Motor neuron (in vitro differentiated cells): ENCODE measurements at regions not wholly inside any gene's neighbourhood (a gene's known extent, or its start where the extent isn't known, plus 50 kb on each side); places are given as distances from the start of the nearest gene placed in this dataset.

ENCODE experiments used
- ATAC-seq, 8 experiments: fragments of 200-7000 bp; cut with Tn5 transposase; replicated peaks in 6 of 8; 2 replicates each; pipeline ENCODE4 v1.8.0; 2021; ENCODE audit warnings: mild to moderate bottlenecking in 8 of 8, moderate library complexity in 8 of 8
- H3K27ac ChIP-seq, 2 donors: fragments of 250-450 bp; sonication (Bioruptor Pico); 2 replicates each; pipeline ENCODE4 v1.9.0; 2021; ENCODE audit warnings: antibody characterized with exemption in 2 of 2, mild to moderate bottlenecking in 2 of 2, moderate library complexity in 1 of 2
- H3K4me1 ChIP-seq, 2 donors: fragments of 250-450 bp; sonication (Bioruptor Pico); replicated peaks in 1 of 2; 2 replicates each; pipeline ENCODE4 v1.6.1; 2021; ENCODE audit warnings: antibody characterized with exemption in 2 of 2, mild to moderate bottlenecking in 2 of 2, moderate library complexity in 1 of 2
- H3K4me3 ChIP-seq, 5 donors: fragments of 250-450 bp; sonication (Bioruptor Pico); 2 replicates each; pipeline ENCODE4 v1.9.0; 2021; ENCODE audit warnings: antibody characterized with exemption in 5 of 5, mild to moderate bottlenecking in 5 of 5, moderate library complexity in 4 of 5
- WGBS, 10 experiments: fragments of 450-650 bp; shearing (Covaris generic); methylation state at CpG; one replicate each; pipeline ENCODE4 v1.0.0; 2022; 5-methylcytosine and 5-hydroxymethylcytosine counted together
- in situ Hi-C, 9 experiments: fragments of 400-800 bp; cut with MboI; loops; one replicate each; pipeline ENCODE4 v1.15.0; 2021; ENCODE audit warnings: low sequenced_read_pairs in 9 of 9, low pct_unique_long_range_greater_than_20kb in 2 of 9; ENCODE audit not compliant: unreplicated experiment in 9 of 9

DNA sequence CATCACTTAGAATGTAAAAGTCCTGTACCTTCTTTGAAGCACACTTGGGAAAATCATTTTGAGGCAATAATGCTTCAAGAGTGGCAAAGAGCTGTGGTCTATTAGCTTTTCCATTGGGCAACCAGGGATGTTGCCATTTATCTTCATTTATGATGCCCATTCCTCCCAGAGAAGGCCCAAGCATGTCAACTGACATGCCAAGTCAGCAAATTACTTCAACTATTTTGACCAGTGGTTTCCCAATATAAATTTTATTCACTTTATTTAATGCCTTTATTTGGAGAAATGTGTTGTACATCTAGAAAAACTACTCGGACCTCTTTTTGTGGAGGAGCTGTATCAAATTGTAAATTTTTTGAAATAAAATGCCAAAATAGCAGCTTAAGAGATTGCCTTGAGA lies 164.1 kb upstream of the PCSK2 start:
- in situ Hi-C loops, result no loop called here
- Histone ChIP-seq H3K4me3 (no peak overlapping the region), H3K4me1 (peaks cover 0 to 3% of the 10 kb centered on the region in 2 donors), H3K27ac (no peak overlapping the region)
- no peak for ATAC-seq
- WGBS, 10 experiments, result 0 to 71% (median 20%) methylated on average over 1 of the region's 1 CpG; no CpG with 5 or more reads in 3 of the 10 experiments

DNA sequence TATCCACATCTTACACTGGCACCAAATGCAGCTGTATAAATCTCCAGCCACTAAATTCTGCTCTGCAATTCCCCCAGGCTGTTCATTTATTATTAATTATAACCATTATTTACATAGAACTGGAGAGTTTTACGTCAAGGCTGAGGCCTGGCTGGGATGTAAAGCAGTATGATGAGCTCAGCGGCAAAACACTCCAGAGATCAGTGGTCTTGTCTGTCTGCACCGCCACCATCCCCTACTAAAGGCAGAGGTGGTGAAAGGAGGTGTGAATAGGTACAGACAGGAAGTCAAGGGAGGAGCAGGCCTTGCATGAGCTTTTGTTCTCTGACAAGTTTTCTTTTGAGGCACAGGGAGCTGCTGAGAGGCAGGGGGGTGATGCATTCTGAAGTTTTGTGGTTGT lies 159.9 kb upstream of the PCSK2 start:
- no peak overlapping the region for H3K4me3 ChIP-seq
- in situ Hi-C loops, result no loop called here
- ATAC-seq, result peak in 2 of 8 experiments; percentile 44 to 63
- WGBS, 10 experiments, result 0 to 51% (median 29%) methylated on average over 1 to 3 of the region's 3 CpGs; no CpG with 5 or more reads in 4 of the 10 experiments
- no peak overlapping the region for H3K27ac ChIP-seq
- peaks cover 0 to 3% of the 10 kb centered on the region in 2 donors for H3K4me1 ChIP-seq

DNA sequence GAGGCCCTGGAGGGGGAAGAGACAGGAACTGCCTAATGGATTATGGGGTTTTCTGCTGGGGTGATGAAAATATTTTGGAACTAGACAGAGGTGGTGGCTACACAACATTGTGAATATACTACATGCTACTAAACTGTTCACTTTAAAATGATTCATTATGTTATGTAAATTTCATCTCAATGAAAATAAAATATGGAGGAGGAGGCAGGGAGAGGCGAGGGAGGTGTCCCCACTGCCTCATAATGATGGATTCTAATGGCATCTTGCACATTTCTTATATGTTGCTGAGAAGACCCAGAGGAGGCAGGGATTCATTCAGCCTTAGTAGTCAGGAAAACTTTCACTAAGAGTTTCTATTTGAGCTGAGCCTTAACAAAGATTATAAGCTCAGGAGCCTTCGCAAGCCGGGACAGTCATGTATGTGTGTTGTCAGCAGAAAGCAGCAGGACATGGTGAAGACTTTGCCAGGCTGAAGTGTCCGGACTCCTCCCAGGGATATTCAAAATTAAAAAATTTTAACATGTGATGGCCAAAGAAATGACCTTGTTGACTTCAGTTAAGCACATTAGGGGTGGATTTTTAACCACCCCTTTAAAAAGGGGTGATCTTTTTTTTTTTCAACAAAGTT lies 158.6 kb upstream of the PCSK2 start:
- in situ Hi-C loops, result no loop called here
- WGBS, 10 experiments, result 33 to 100% (median 82%) methylated on average over 1 to 4 of the region's 4 CpGs; no CpG with 5 or more reads in 2 of the 10 experiments
- Histone ChIP-seq H3K4me1 (peaks cover 0 to 3% of the 10 kb centered on the region in 2 donors), H3K4me3 (no peak overlapping the region), H3K27ac (no peak overlapping the region)
- ATAC-seq, result peak in 2 of 8 experiments; percentile 73 to 90

DNA sequence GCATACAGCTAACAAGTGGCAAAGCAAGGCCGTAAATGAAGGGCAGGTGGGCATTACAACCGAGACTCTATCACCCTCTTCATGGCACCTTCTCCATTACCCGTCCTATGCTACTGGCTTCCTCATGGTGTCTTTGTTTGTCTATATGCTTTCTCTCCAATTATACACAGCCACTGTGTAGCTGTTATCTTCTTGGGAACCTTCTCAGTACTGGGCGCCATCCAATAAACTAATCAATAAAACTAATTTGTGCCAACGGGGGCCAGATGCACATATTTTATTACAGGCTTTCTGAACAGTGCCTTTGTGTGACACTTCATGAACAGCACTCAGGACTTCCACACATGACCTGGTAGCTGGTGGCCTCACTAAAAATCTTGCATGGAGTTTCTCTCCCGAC lies 149.8 kb upstream of the PCSK2 start:
- in situ Hi-C loops, result no loop called here
- no peak overlapping the region for H3K4me3 ChIP-seq
- ATAC-seq, result no peak
- H3K27ac ChIP-seq, result no peak overlapping the region
- WGBS, 10 experiments, result 19 to 100% (median 67%) methylated on average over 1 to 6 of the region's 6 CpGs; no CpG with 5 or more reads in 1 of the 10 experiments
- no peaks in the 10 kb centered on the region for H3K4me1 ChIP-seq

DNA sequence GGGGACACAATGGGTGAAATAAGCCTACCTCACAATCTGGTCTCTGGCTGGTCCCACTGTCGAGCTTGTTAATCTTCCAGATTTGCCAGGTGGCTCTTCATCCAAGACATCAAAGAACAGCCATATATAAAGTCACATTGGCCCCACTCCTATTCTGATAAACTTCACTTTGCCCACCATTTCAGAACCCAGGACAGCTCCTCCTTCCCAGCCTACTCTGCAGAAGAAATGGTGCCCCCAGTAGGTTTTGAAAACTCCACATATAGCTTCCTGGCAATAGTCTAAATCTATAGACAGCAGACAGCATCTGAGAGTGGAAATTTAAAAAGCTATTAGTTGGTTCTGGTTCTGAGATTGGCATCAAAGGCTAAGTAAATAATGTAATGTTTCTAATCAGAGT lies 143.1 kb upstream of the PCSK2 start:
- no peak for ATAC-seq
- WGBS, 10 experiments, result 0 to 40% (median 29%) methylated on average over 1 of the region's 1 CpG; no CpG with 5 or more reads in 7 of the 10 experiments
- in situ Hi-C loops, result no loop called here
- Histone ChIP-seq H3K4me3 (no peak overlapping the region), H3K4me1 (no peaks in the 10 kb centered on the region), H3K27ac (no peak overlapping the region)

DNA sequence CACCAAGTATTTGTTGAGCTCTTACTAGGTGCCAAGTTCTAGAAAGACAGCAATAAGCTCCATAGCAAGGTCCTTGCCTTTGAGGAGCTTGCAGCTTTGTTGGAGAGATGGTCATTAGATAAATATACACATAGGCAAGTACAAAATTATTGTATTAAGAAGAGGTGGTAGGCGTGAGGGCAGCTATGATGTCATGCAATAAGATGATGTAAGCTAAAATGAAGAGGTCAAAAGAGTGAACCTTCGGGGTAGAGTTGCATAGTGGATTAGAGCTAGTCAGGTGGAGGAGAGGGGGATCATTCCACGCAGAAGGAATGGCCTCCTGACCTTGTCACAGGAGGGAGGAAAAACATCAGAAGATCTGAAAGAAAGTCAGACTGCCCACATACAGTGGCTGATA lies 141.9 kb upstream of the PCSK2 start:
- H3K27ac ChIP-seq, result no peak overlapping the region
- in situ Hi-C loops, result no loop called here
- H3K4me3 ChIP-seq, result no peak overlapping the region
- 0 to 63% (median 41%) methylated on average over 1 to 3 of the region's 3 CpGs for whole genome bisulfite sequencing, 10 experiments
- no peaks in the 10 kb centered on the region for H3K4me1 ChIP-seq
- ATAC-seq, result no peak

DNA sequence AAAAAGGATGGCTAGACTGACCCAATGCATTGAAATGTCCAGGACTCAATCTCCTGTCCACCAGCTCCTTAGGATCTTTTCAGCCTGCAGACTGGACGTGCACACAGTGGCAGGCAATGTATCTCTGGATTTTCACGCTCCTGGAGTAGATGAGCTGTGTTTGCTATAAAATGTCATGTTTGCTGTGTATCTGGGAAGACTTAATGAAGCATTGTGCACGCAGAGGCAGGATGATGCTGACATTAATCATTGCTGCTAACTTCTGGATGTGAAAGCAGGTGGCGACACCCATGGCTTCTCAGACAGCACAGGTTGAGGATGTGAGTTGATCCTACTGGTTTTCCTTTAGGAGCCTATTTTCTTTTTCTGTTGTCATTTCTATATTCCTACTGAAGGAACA lies 133.1 kb upstream of the PCSK2 start:
- Histone ChIP-seq H3K4me3 (no peak overlapping the region), H3K4me1 (no peaks in the 10 kb centered on the region), H3K27ac (no peak overlapping the region)
- in situ Hi-C loops, result no loop called here
- ATAC-seq, result peak in 4 of 8 experiments; percentile 56 to 70 (median 62)
- 13 to 67% (median 56%) methylated on average over 1 to 4 of the region's 4 CpGs; no CpG with 5 or more reads in 4 of the 10 experiments for WGBS, 10 experiments

DNA sequence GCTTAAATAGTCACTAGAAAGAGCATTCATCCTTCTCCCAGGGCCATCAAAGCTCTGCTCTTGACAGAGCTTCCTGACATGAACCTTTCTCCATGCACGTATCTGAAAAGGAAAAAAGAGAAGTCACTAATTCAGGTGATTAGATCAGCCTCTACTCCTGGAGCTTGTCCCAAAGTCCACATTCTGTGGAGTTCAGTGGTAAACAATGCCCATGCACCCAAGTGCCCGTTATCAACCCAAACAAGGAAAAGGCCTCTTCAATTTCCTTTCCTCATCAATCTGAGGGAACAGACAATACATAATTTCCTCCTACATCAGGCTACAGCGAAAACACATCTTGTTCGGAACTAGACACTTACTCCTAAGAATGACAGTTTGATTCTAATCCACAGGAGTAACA lies 129.2 kb upstream of the PCSK2 start:
- H3K4me1 ChIP-seq, result no peaks in the 10 kb centered on the region
- in situ Hi-C loops, result no loop called here
- 0 to 95% (median 61%) methylated on average over 1 to 3 of the region's 4 CpGs; no CpG with 5 or more reads in 4 of the 10 experiments for WGBS, 10 experiments
- no peak for ATAC-seq
- H3K4me3 ChIP-seq, result no peak overlapping the region
- H3K27ac ChIP-seq, result no peak overlapping the region

DNA sequence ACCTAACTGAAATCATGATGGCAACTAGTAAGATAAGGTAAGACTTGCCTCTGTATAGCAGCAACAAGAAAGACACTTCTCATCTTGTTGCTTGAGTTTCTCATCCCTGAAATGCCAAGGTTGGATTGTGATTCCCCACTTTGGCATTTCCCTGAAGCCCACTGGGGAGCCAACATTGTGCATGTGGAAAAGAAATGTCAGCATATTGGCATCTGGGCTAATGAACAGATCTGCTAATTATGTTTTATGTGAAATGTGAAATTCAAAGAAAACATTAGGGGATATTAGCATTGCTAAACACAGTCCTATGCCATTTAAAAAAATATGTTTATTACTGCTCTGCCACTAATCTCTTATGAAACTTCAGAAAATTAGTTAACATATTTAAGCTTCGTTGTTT lies 126.3 kb upstream of the PCSK2 start:
- in situ Hi-C loops, result no loop called here
- peak in 1 of 8 experiments; percentile 40 for ATAC-seq
- WGBS, 10 experiments, result 0 to 100% (median 67%) methylated on average over 1 of the region's 1 CpG; no CpG with 5 or more reads in 3 of the 10 experiments

DNA sequence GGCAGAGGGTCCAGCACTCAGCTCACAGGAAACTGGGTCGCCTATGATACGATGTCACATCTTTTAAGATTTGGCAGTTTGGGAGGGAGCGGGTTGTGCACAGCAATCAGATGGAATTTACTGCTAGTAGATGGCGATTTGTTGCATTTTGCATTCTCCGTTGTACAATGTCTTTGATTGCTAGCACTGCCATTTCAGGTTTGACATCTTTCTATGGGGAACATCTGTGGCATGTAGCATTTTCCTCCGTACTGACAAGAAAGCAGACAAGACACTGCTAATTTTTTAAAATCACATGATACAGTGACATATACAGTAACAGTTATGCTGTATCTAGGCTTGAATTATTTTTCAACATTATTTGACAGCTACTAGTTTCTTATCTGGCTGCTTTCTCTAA lies 119.7 kb upstream of the PCSK2 start:
- 16 to 96% (median 78%) methylated on average over 1 to 6 of the region's 6 CpGs; no CpG with 5 or more reads in 1 of the 10 experiments for WGBS, 10 experiments
- no peak for ATAC-seq
- H3K4me3 ChIP-seq, result no peak overlapping the region
- no peak overlapping the region for H3K27ac ChIP-seq
- no peaks in the 10 kb centered on the region for H3K4me1 ChIP-seq
- in situ Hi-C loops, result no loop called here

More for the DNA sequence above, 126.3 kb upstream of the PCSK2 start:
- no peak overlapping the region for H3K27ac ChIP-seq
- H3K4me1 ChIP-seq, result no peaks in the 10 kb centered on the region
- H3K4me3 ChIP-seq, result no peak overlapping the region

DNA sequence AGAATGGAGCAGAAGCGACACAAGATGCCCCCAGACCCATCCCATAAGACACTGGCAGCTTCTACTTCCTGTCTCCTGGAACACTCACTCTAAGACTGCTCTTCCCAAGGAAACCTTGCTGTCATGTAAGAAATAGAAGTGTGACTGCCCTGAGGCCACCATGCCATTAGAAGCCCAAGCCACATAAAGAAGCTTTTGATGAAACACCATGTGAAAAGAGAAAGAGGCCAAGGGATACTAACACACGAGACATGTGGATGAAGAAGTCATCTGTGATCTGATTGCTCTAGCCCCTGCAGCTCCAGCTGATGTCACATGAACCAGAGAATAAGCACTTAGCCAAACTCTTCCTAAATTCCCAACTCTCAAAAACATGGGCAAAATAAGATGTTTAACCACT lies 117.9 kb upstream of the PCSK2 start:
- no peak for ATAC-seq
- Histone ChIP-seq H3K4me1 (no peaks in the 10 kb centered on the region), H3K27ac (no peak overlapping the region), H3K4me3 (no peak overlapping the region)
- WGBS, 10 experiments, result 0 to 80% (median 40%) methylated on average over 1 to 2 of the region's 2 CpGs; no CpG with 5 or more reads in 5 of the 10 experiments
- in situ Hi-C loops, result no loop called here

DNA sequence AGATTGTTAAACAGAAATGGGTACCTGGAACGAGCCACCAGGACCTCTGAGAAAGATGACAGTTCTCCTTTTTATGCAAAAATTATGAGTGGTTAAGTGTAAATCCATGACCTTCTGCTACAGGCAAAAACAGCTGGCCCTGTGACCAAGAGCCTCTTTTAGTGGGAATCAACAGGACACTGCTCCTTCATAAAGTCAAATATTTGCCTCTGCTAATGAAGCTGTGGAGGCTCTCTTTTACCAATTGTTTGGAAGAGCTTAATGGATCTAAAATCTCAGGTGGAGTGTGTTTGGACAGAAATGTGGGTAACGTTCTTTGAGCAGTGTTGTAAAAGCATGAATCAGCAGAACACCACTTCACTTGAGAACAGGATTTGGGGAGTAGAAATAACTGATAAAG lies 117.5 kb upstream of the PCSK2 start:
- no peaks in the 10 kb centered on the region for H3K4me1 ChIP-seq
- ATAC-seq, result no peak
- 0 to 100% (median 58%) methylated on average over 1 to 2 of the region's 2 CpGs; no CpG with 5 or more reads in 1 of the 10 experiments for WGBS, 10 experiments
- in situ Hi-C loops, result no loop called here
- no peak overlapping the region for H3K4me3 ChIP-seq
- no peak overlapping the region for H3K27ac ChIP-seq

DNA sequence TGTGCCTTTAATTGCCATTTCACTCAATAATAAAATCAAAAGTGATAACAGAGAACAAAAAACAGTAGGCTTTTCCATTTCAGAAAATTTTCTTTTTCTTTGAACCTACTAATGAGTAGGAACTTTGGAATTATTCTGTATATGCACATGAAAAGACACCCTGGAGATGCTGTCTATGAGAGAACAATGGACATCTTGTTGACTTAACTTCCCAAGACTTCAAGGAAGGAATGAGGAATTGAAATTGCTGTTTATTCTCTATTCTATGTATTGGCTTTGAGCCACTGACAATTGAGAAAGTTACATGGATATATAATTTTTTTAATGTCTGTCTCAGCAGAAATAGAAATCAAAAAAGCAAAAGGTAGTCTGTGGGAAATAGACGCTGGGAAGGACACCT lies 98.6 kb upstream of the PCSK2 start:
- Histone ChIP-seq H3K27ac (no peak overlapping the region), H3K4me3 (no peak overlapping the region), H3K4me1 (no peaks in the 10 kb centered on the region)
- ATAC-seq, result no peak
- WGBS, 10 experiments, result 0 to 80% (median 56%) methylated on average over 1 of the region's 1 CpG; no CpG with 5 or more reads in 3 of the 10 experiments
- in situ Hi-C loops, result no loop called here

DNA sequence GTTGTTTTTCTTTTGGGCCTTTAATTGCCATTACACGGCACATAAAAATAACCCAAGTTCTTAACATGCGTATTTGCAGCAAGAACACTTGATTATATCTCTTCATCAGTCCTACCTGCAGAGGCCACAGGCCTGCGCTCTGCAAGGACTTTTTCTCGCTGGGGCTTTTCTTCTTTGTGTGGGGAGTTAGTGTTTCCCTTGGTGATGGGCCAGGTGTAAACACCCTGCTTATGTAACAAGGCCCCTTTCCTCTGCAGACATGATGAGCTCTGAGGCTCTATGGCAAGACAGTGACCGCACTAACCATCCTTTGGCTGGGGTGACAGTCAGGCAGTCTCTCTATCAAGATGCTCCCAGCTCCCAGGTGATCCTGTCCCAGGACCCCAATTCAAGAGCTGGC lies 97.8 kb upstream of the PCSK2 start:
- H3K27ac ChIP-seq, result no peak overlapping the region
- no peak for ATAC-seq
- H3K4me3 ChIP-seq, result no peak overlapping the region
- in situ Hi-C loops, result no loop called here
- no peaks in the 10 kb centered on the region for H3K4me1 ChIP-seq
- 0 to 100% (median 40%) methylated on average over 1 to 3 of the region's 5 CpGs; no CpG with 5 or more reads in 1 of the 10 experiments for WGBS, 10 experiments
